ENCODE measurements at regions not wholly inside any gene's neighbourhood (a gene's known extent, or its start where the extent isn't known, plus 50 kb on each side); places are given as distances from the start of the nearest gene placed in this dataset.

- TF ChIP-seq, protein P1, sequence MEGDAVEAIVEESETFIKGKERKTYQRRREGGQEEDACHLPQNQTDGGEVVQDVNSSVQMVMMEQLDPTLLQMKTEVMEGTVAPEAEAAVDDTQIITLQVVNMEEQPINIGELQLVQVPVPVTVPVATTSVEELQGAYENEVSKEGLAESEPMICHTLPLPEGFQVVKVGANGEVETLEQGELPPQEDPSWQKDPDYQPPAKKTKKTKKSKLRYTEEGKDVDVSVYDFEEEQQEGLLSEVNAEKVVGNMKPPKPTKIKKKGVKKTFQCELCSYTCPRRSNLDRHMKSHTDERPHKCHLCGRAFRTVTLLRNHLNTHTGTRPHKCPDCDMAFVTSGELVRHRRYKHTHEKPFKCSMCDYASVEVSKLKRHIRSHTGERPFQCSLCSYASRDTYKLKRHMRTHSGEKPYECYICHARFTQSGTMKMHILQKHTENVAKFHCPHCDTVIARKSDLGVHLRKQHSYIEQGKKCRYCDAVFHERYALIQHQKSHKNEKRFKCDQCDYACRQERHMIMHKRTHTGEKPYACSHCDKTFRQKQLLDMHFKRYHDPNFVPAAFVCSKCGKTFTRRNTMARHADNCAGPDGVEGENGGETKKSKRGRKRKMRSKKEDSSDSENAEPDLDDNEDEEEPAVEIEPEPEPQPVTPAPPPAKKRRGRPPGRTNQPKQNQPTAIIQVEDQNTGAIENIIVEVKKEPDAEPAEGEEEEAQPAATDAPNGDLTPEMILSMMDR (IDR thresholded peaks at IDR 0.05; ENCODE audit: insufficient read depth, low read length, poor library complexity, severe bottlenecking), result no peak
- no peak for DNase-seq (ENCODE audit: low read depth)
- Histone ChIP-seq H3K4me3 (ENCODE audit: low read depth, low read length) (no peak overlapping the region), H3K36me3 (ENCODE audit: control insufficient read depth, insufficient read depth, low read length) (no peaks in the 10 kb centered on the region), H3K27me3 (ENCODE audit: control insufficient read depth, insufficient read depth, low read length) (no peaks in the 10 kb centered on the region)
These were observed 66.8 kb upstream of the CHST15 start for GRCh38 chr10:124160176-124160575.

DNA sequence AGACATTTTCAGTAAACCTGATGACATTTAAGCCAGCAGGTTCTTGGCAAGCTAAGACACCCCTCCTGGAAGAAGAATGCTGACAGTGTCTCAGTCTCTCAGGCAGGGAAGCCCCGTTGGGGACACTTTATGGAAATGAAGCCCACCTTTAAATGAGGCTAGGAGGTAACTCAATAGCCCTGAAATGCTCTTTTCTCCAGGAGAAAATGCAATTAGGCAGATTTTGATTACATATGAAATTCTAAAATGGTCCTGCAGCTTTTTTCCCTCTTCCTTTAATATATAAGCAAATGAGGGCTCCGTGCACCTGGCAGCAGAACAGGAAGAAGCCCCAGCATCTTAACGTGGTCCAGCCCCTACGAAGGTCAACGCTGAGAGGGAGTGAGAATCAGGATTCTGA lies 65.8 kb upstream of the CHST15 start:
- no peaks in the 10 kb centered on the region for H3K36me3 ChIP-seq (ENCODE audit: control insufficient read depth, insufficient read depth, low read length)
- no peak for DNase-seq (ENCODE audit: low read depth)
- H3K4me3 ChIP-seq (ENCODE audit: low read depth, low read length), result no peak overlapping the region
- H3K27me3 ChIP-seq (ENCODE audit: control insufficient read depth, insufficient read depth, low read length), result no peaks in the 10 kb centered on the region
- TF ChIP-seq, protein P1 (IDR thresholded peaks at IDR 0.05; ENCODE audit: insufficient read depth, low read length, poor library complexity, severe bottlenecking), result no peak

- H3K36me3 ChIP-seq (ENCODE audit: control insufficient read depth, insufficient read depth, low read length), result no peaks in the 10 kb centered on the region
- TF ChIP-seq, protein P1 (IDR thresholded peaks at IDR 0.05; ENCODE audit: insufficient read depth, low read length, poor library complexity, severe bottlenecking), result no peak
- no peak for DNase-seq (ENCODE audit: low read depth)
- H3K27me3 ChIP-seq (ENCODE audit: control insufficient read depth, insufficient read depth, low read length), result no peaks in the 10 kb centered on the region
- H3K4me3 ChIP-seq (ENCODE audit: low read depth, low read length), result no peak overlapping the region
These were observed 65.2 kb upstream of the CHST15 start for GRCh38 chr10:124158592-124158991.

DNA sequence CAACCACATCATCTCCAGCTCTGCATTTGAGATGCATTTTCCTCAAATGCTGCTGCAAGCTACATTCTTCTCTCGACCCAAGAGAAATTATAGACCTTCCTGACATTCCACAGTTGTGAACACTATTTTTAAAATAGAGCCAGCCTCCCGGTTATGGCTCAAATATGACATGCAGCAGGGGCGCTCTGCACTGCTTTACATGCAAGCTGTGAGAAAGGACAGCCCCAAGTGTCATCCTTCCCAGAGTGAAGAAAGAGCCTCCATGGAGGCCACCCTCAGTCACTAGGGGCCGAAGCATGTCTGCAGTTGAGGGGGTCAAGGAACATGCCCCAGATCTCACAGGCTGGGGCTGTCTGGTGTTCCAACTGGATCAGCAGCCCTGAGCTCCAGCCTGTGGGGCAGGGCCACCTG lies 63.9 kb upstream of the CHST15 start:
- TF ChIP-seq, protein P1 (IDR thresholded peaks at IDR 0.05; ENCODE audit: insufficient read depth, low read length, poor library complexity, severe bottlenecking), result no peak
- no peak overlapping the region for H3K4me3 ChIP-seq (ENCODE audit: low read depth, low read length)
- no peak for DNase-seq (ENCODE audit: low read depth)
- no peaks in the 10 kb centered on the region for H3K27me3 ChIP-seq (ENCODE audit: control insufficient read depth, insufficient read depth, low read length)
- no peaks in the 10 kb centered on the region for H3K36me3 ChIP-seq (ENCODE audit: control insufficient read depth, insufficient read depth, low read length)

- TF ChIP-seq, protein P1 (IDR thresholded peaks at IDR 0.05; ENCODE audit: insufficient read depth, low read length, poor library complexity, severe bottlenecking), result no peak
- H3K4me3 ChIP-seq (ENCODE audit: low read depth, low read length), result no peak overlapping the region
- no peaks in the 10 kb centered on the region for H3K36me3 ChIP-seq (ENCODE audit: control insufficient read depth, insufficient read depth, low read length)
- no peaks in the 10 kb centered on the region for H3K27me3 ChIP-seq (ENCODE audit: control insufficient read depth, insufficient read depth, low read length)
- DNase-seq (ENCODE audit: low read depth), result no peak
These were observed 63.3 kb upstream of the CHST15 start for GRCh38 chr10:124156524-124157260.

Measured in kidney epithelial cell (primary cell).